ENCODE measurements at regions not wholly inside any gene's neighbourhood (a gene's known extent, or its start where the extent isn't known, plus 50 kb on each side); places are given as distances from the start of the nearest gene placed in this dataset.

GRCh38 chr11:80074837-80075236, 634.0 kb upstream of the TENM4 start:
- Histone ChIP-seq H4K91ac (ENCODE audit: insufficient read length, low read depth, low read length) (no peak overlapping the region), H2AK5ac (ENCODE audit: insufficient read length, low read length) (no peak overlapping the region), H2BK20ac (ENCODE audit: low read depth, low read length, poor library complexity, severe bottlenecking) (no peak overlapping the region), H3K4me2 (ENCODE audit: insufficient read depth, insufficient read length, low read length) (no peak overlapping the region), H3T11ph (ENCODE audit: low read length) (no peak overlapping the region), H3K23me2 (ENCODE audit: insufficient read length, low read depth, low read length, poor library complexity, severe bottlenecking) (no peaks in the 10 kb centered on the region), H3K27ac (ENCODE audit: insufficient read length, low read depth, low read length) (no peak overlapping the region), H2BK5ac (ENCODE audit: insufficient read length, low read length) (no peak overlapping the region), H3K4ac (ENCODE audit: low read depth, low read length) (no peak overlapping the region), H3K23ac (ENCODE audit: insufficient read length, low read depth, low read length) (no peak overlapping the region), H3K18ac (ENCODE audit: insufficient read length, low read depth, low read length) (no peak overlapping the region), H3K79me2 (ENCODE audit: insufficient read depth, low read length) (no peaks in the 10 kb centered on the region), H3K4me1 (ENCODE audit: insufficient read depth, low read length) (no peaks in the 10 kb centered on the region), H3K9ac (ENCODE audit: extremely low read depth, insufficient read length, low read length) (no peak overlapping the region), H3K79me1 (ENCODE audit: insufficient read depth, low read depth, low read length, poor library complexity, severe bottlenecking) (no peaks in the 10 kb centered on the region), H3K14ac (ENCODE audit: insufficient read depth, low read length) (no peak overlapping the region), H4K5ac (ENCODE audit: insufficient read length, low read depth, low read length) (no peak overlapping the region), H2AFZ (ENCODE audit: low read length) (no peak overlapping the region), H3K27me3 (ENCODE audit: insufficient read depth, low read length) (no peaks in the 10 kb centered on the region), H4K20me1 (ENCODE audit: control insufficient read depth, insufficient read depth, insufficient read length) (no peaks in the 10 kb centered on the region), H2BK15ac (ENCODE audit: low read depth, low read length) (no peak overlapping the region), H3K56ac (ENCODE audit: insufficient read length, low read depth, low read length) (no peak overlapping the region), H2BK12ac (ENCODE audit: insufficient read length, low read depth, low read length) (no peak overlapping the region), H3K9me3 (ENCODE audit: control insufficient read depth, low read depth, low read length) (no peaks in the 10 kb centered on the region), H2BK120ac (ENCODE audit: low read depth, low read length, poor library complexity, severe bottlenecking) (no peak overlapping the region), H4K8ac (replicated peaks; ENCODE audit: insufficient read length, low read depth, low read length) (no peak overlapping the region)
- Mint-ChIP-seq H3K27ac (no peak overlapping the region), H3K4me3 (no peak overlapping the region), H3K27me3 (ENCODE audit: low read depth) (no peaks in the 10 kb centered on the region), H3K36me3 (ENCODE audit: insufficient read depth in 1 of 3, low read depth in 3 of 3) (peaks cover 0 to 2% (median 0%) of the 10 kb centered on the region in 3 experiments; a peak in 1 of 7 replicates), H3K4me1 (0 out of 4 replicates have a peak, but pooled peaks cover 0 to 2% of the 10 kb centered on the region in 2 experiments), H3K9me3 (0 out of 5 replicates have a peak, but pooled peaks cover 0 to 2% of the 10 kb centered on the region in 2 experiments)
- no CpG with 5 or more reads among the region's 4 CpGs for WGBS (ENCODE audit: extremely low coverage, insufficient read length, low lambda C conversion rate)
- TF ChIP-seq CTCF (conservative IDR thresholded peaks at IDR 0.05) = no peak
- no peak for DNase-seq

Measured in H9 (cell line).